GM12892 (cell line): ENCODE measurements at regions not wholly inside any gene's neighbourhood (a gene's known extent, or its start where the extent isn't known, plus 50 kb on each side); places are given as distances from the start of the nearest gene placed in this dataset.

Source experiments
- POLR2A ChIP-seq: IDR thresholded peaks from 2 replicates; pipeline ENCODE4 v1.6.1; 2011; ENCODE audit warnings: low read depth, low read length, control low read depth
- POLR2AphosphoS5 ChIP-seq: IDR thresholded peaks from 2 replicates; pipeline ENCODE4 v1.6.1; 2011; ENCODE audit warnings: low read depth, low read length, control low read depth
- TAF1 ChIP-seq: IDR thresholded peaks from 2 replicates; pipeline ENCODE4 v1.6.1; 2011; ENCODE audit warnings: low read depth, mild to moderate bottlenecking, control low read depth, low read length, borderline replicate concordance

GRCh38 chr2:83106853-83107252 is 1352.2 kb downstream of the SUCLG1 start:
- no peak for TF ChIP-seq TAF1
- TF ChIP-seq POLR2AphosphoS5: no peak
- TF ChIP-seq POLR2A: no peak
